GM19468 (cell line): ENCODE measurements at regions not wholly inside any gene's neighbourhood (a gene's known extent, or its start where the extent isn't known, plus 50 kb on each side); places are given as distances from the start of the nearest gene placed in this dataset.
"Not testable (repeated sequence)": the region's sequence is repeated elsewhere in the genome, so short reads cannot be mapped to it uniquely, and the experiment has no call there.

Source experiments
- ATAC-seq: cut with Tn5 transposase; IDR thresholded peaks from one replicate; pipeline ENCODE4 v1.9.1; 2021; ENCODE audit warnings: mild to moderate bottlenecking, moderate library complexity, moderate number of reproducible peaks; ENCODE audit not compliant: unreplicated experiment; ENCODE audit errors: extremely low read depth

GRCh38 chr3:59374818-59375211 lies 325.0 kb upstream of the CFAP20DC start:
- ATAC-seq, result peak; percentile 100

GRCh38 chr3:59374091-59374817 lies 324.4 kb upstream of the CFAP20DC start:
- ATAC-seq, result no peak

GRCh38 chr3:59372346-59372745 lies 322.5 kb upstream of the CFAP20DC start:
- ATAC-seq, result no peak

- ATAC-seq, result no peak
Measured at GRCh38 chr3:59368900-59369675, 319.3 kb upstream of the CFAP20DC start.

GRCh38 chr3:59367150-59367549 lies 317.3 kb upstream of the CFAP20DC start:
- ATAC-seq, result no peak

GRCh38 chr3:59366218-59366617 lies 316.4 kb upstream of the CFAP20DC start:
- no peak for ATAC-seq

GRCh38 chr3:59364496-59364895 lies 314.7 kb upstream of the CFAP20DC start:
- no peak for ATAC-seq

- ATAC-seq, result not testable (repeated sequence)
Measured at GRCh38 chr3:59360312-59360711, 310.5 kb upstream of the CFAP20DC start.

- ATAC-seq, result no peak
Measured at GRCh38 chr3:59341459-59341858, 291.6 kb upstream of the CFAP20DC start.

- no peak for ATAC-seq
Measured at GRCh38 chr3:59339818-59340217, 290.0 kb upstream of the CFAP20DC start.

- ATAC-seq, result no peak
Measured at GRCh38 chr3:59338934-59339333, 289.1 kb upstream of the CFAP20DC start.

GRCh38 chr3:59335338-59335737 lies 285.5 kb upstream of the CFAP20DC start:
- no peak for ATAC-seq

- no peak for ATAC-seq
Measured at GRCh38 chr3:59334585-59334984, 284.8 kb upstream of the CFAP20DC start.

- ATAC-seq, result no peak
Measured at GRCh38 chr3:59327376-59327808, 277.6 kb upstream of the CFAP20DC start.

GRCh38 chr3:59326246-59327024 lies 276.6 kb upstream of the CFAP20DC start:
- ATAC-seq, result no peak

- ATAC-seq, result no peak
Measured at GRCh38 chr3:59321881-59322540, 272.2 kb upstream of the CFAP20DC start.

GRCh38 chr3:59320080-59320479 lies 270.3 kb upstream of the CFAP20DC start:
- no peak for ATAC-seq

- no peak for ATAC-seq
Measured at GRCh38 chr3:59319442-59319841, 269.6 kb upstream of the CFAP20DC start.

GRCh38 chr3:59318881-59319280 lies 269.1 kb upstream of the CFAP20DC start:
- no peak for ATAC-seq

GRCh38 chr3:59317386-59317785 lies 267.6 kb upstream of the CFAP20DC start:
- ATAC-seq, result no peak
